Skeletal muscle satellite cell (primary cell): ENCODE measurements at regions not wholly inside any gene's neighbourhood (a gene's known extent, or its start where the extent isn't known, plus 50 kb on each side); places are given as distances from the start of the nearest gene placed in this dataset.

Source experiments
- H3K27me3 ChIP-seq: 2 replicates; pipeline ENCODE4 v1.7.0; 2013; ENCODE audit warnings: low read length; ENCODE audit not compliant: control insufficient read depth, insufficient read depth
- H3K36me3 ChIP-seq: 2 replicates; pipeline ENCODE4 v1.7.0; 2013; ENCODE audit warnings: mild to moderate bottlenecking, control low read depth, low read length; ENCODE audit not compliant: insufficient read depth
- H3K4me1 ChIP-seq: 2 replicates; pipeline ENCODE4 v1.7.0; 2013; ENCODE audit warnings: low read length; ENCODE audit not compliant: control insufficient read depth, insufficient read depth
- H3K4me2 ChIP-seq: 2 replicates; pipeline ENCODE4 v1.7.0; 2013; ENCODE audit warnings: mild to moderate bottlenecking, low read length
- H3K4me3 ChIP-seq: 2 replicates; pipeline ENCODE4 v1.7.0; 2013; ENCODE audit warnings: low read length
- H3K9ac ChIP-seq: 2 replicates; pipeline ENCODE4 v1.7.0; 2013; ENCODE audit warnings: mild to moderate bottlenecking, low read depth, low read length, moderate library complexity
- H3K9me3 ChIP-seq: replicated peaks from 2 replicates; pipeline ENCODE4 v1.7.0; 2013; ENCODE audit warnings: mild to moderate bottlenecking, control low read depth, low read length

- Histone ChIP-seq H3K4me3 (no peak overlapping the region), H3K9me3 (peaks cover 8% of the 10 kb centered on the region), H3K4me1 (no peaks in the 10 kb centered on the region), H3K9ac (no peak overlapping the region), H3K4me2 (no peak overlapping the region), H3K27me3 (no peaks in the 10 kb centered on the region), H3K36me3 (no peaks in the 10 kb centered on the region)
Measured at GRCh38 chr2:2638547-2639220, 307.6 kb upstream of the MYT1L start.

GRCh38 chr2:2636813-2637212 is 305.7 kb upstream of the MYT1L start:
- peaks cover 9% of the 10 kb centered on the region for H3K9me3 ChIP-seq
- H3K4me1 ChIP-seq = no peaks in the 10 kb centered on the region
- H3K9ac ChIP-seq = no peak overlapping the region
- no peak overlapping the region for H3K4me3 ChIP-seq
- H3K36me3 ChIP-seq = no peaks in the 10 kb centered on the region
- no peak overlapping the region for H3K4me2 ChIP-seq
- H3K27me3 ChIP-seq = no peaks in the 10 kb centered on the region

- H3K4me1 ChIP-seq = no peaks in the 10 kb centered on the region
- H3K9me3 ChIP-seq = peaks cover 19% of the 10 kb centered on the region
- H3K36me3 ChIP-seq = no peaks in the 10 kb centered on the region
- H3K4me3 ChIP-seq = no peak overlapping the region
- H3K9ac ChIP-seq = no peak overlapping the region
- H3K27me3 ChIP-seq = no peaks in the 10 kb centered on the region
- no peak overlapping the region for H3K4me2 ChIP-seq
Measured at GRCh38 chr2:2635025-2635528, 304.0 kb upstream of the MYT1L start.

- H3K4me1 ChIP-seq = no peaks in the 10 kb centered on the region
- H3K36me3 ChIP-seq = no peaks in the 10 kb centered on the region
- no peak overlapping the region for H3K9ac ChIP-seq
- peaks cover 19% of the 10 kb centered on the region for H3K9me3 ChIP-seq
- H3K4me2 ChIP-seq = no peak overlapping the region
- no peaks in the 10 kb centered on the region for H3K27me3 ChIP-seq
- H3K4me3 ChIP-seq = no peak overlapping the region
Measured at GRCh38 chr2:2633017-2633416, 301.9 kb upstream of the MYT1L start.

- Histone ChIP-seq H3K9me3 (no peaks in the 10 kb centered on the region), H3K4me1 (no peaks in the 10 kb centered on the region), H3K4me3 (no peak overlapping the region), H3K27me3 (no peaks in the 10 kb centered on the region), H3K4me2 (no peak overlapping the region), H3K36me3 (no peaks in the 10 kb centered on the region), H3K9ac (no peak overlapping the region)
Measured at GRCh38 chr2:2623939-2624338, 292.9 kb upstream of the MYT1L start.

GRCh38 chr2:2621855-2622254 is 290.8 kb upstream of the MYT1L start:
- Histone ChIP-seq H3K9me3 (no peaks in the 10 kb centered on the region), H3K27me3 (no peaks in the 10 kb centered on the region), H3K4me2 (no peak overlapping the region), H3K36me3 (no peaks in the 10 kb centered on the region), H3K9ac (no peak overlapping the region), H3K4me1 (no peaks in the 10 kb centered on the region), H3K4me3 (no peak overlapping the region)

GRCh38 chr2:2620604-2621003 is 289.5 kb upstream of the MYT1L start:
- no peaks in the 10 kb centered on the region for H3K27me3 ChIP-seq
- H3K9ac ChIP-seq = no peak overlapping the region
- H3K4me1 ChIP-seq = no peaks in the 10 kb centered on the region
- no peak overlapping the region for H3K4me3 ChIP-seq
- H3K4me2 ChIP-seq = no peak overlapping the region
- no peaks in the 10 kb centered on the region for H3K9me3 ChIP-seq
- H3K36me3 ChIP-seq = no peaks in the 10 kb centered on the region

GRCh38 chr2:2619995-2620394 is 288.9 kb upstream of the MYT1L start:
- Histone ChIP-seq H3K4me1 (no peaks in the 10 kb centered on the region), H3K4me3 (no peak overlapping the region), H3K4me2 (no peak overlapping the region), H3K9ac (no peak overlapping the region), H3K36me3 (no peaks in the 10 kb centered on the region), H3K27me3 (no peaks in the 10 kb centered on the region), H3K9me3 (no peaks in the 10 kb centered on the region)

GRCh38 chr2:2614452-2614851 is 283.4 kb upstream of the MYT1L start:
- no peak overlapping the region for H3K9ac ChIP-seq
- no peaks in the 10 kb centered on the region for H3K36me3 ChIP-seq
- no peak overlapping the region for H3K4me2 ChIP-seq
- no peaks in the 10 kb centered on the region for H3K27me3 ChIP-seq
- no peaks in the 10 kb centered on the region for H3K9me3 ChIP-seq
- no peak overlapping the region for H3K4me3 ChIP-seq
- no peaks in the 10 kb centered on the region for H3K4me1 ChIP-seq

- no peaks in the 10 kb centered on the region for H3K9me3 ChIP-seq
- peak overlapping the region; percentile 78 for H3K4me2 ChIP-seq
- H3K4me3 ChIP-seq = peak overlapping the region; percentile 67
- no peaks in the 10 kb centered on the region for H3K27me3 ChIP-seq
- no peaks in the 10 kb centered on the region for H3K36me3 ChIP-seq
- no peaks in the 10 kb centered on the region for H3K4me1 ChIP-seq
- H3K9ac ChIP-seq = peak overlapping the region; percentile 31
Measured at GRCh38 chr2:2613279-2614199, 282.5 kb upstream of the MYT1L start.

- Histone ChIP-seq H3K4me2 (no peak overlapping the region), H3K9me3 (no peaks in the 10 kb centered on the region), H3K4me1 (no peaks in the 10 kb centered on the region), H3K27me3 (no peaks in the 10 kb centered on the region), H3K9ac (no peak overlapping the region), H3K36me3 (no peaks in the 10 kb centered on the region), H3K4me3 (no peak overlapping the region)
Measured at GRCh38 chr2:2610751-2611150, 279.7 kb upstream of the MYT1L start.
